ENCODE measurements at regions not wholly inside any gene's neighbourhood (a gene's known extent, or its start where the extent isn't known, plus 50 kb on each side); places are given as distances from the start of the nearest gene placed in this dataset.
A peak's percentile ranks its signal among the peaks of the same experiment; 100 is the strongest.

- ATAC-seq (no peak), DNase-seq (peak; percentile 38)
- H3K4me3 ChIP-seq, result no peak overlapping the region
- no peaks in the 10 kb centered on the region for H3K9me3 ChIP-seq
- no peak for TF ChIP-seq CTCF (IDR thresholded peaks at IDR 0.05)
- no peak overlapping the region for H3K27ac ChIP-seq
- peaks cover 62% of the 10 kb centered on the region for H3K27me3 ChIP-seq (ENCODE audit: low read depth)
- H3K4me1 ChIP-seq, result no peaks in the 10 kb centered on the region
- no peaks in the 10 kb centered on the region for H3K36me3 ChIP-seq
- intact Hi-C loops (cut with DNase I), result no loop called here
Observed at GRCh38 chr4:3702561-3703221, 63.5 kb upstream of the ADRA2C start.

- Histone ChIP-seq H3K27ac (no peak overlapping the region), H3K27me3 (ENCODE audit: low read depth) (peaks cover 62% of the 10 kb centered on the region), H3K9me3 (peaks cover under 1% of the 10 kb centered on the region), H3K4me3 (no peak overlapping the region), H3K4me1 (no peaks in the 10 kb centered on the region), H3K36me3 (no peaks in the 10 kb centered on the region)
- TF ChIP-seq CTCF (IDR thresholded peaks at IDR 0.05), result no peak
- ATAC-seq (no peak), DNase-seq (peak; percentile 18)
- intact Hi-C loops (cut with DNase I), result no loop called here
Observed at GRCh38 chr4:3701736-3702560, 64.2 kb upstream of the ADRA2C start.

GRCh38 chr4:3701271-3701734 lies 64.9 kb upstream of the ADRA2C start:
- Histone ChIP-seq H3K27ac (no peak overlapping the region), H3K4me3 (no peak overlapping the region), H3K4me1 (no peaks in the 10 kb centered on the region), H3K9me3 (peaks cover 3% of the 10 kb centered on the region), H3K27me3 (ENCODE audit: low read depth) (peaks cover 58% of the 10 kb centered on the region), H3K36me3 (no peaks in the 10 kb centered on the region)
- peak; percentile 39 for DNase-seq
- ATAC-seq, result no peak
- no peak for TF ChIP-seq CTCF (IDR thresholded peaks at IDR 0.05)
- intact Hi-C loops (cut with DNase I), result no loop called here

GRCh38 chr4:3700736-3701135 lies 65.4 kb upstream of the ADRA2C start:
- ATAC-seq, result no peak
- intact Hi-C loops (cut with DNase I), result no loop called here

GRCh38 chr4:3700223-3700622 lies 66.0 kb upstream of the ADRA2C start:
- peak; percentile 24 for DNase-seq
- no peak for TF ChIP-seq CTCF (IDR thresholded peaks at IDR 0.05)
- H3K27me3 ChIP-seq (ENCODE audit: low read depth), result peaks cover 49% of the 10 kb centered on the region
- no peak overlapping the region for H3K4me3 ChIP-seq
- no peak overlapping the region for H3K27ac ChIP-seq
- H3K9me3 ChIP-seq, result peaks cover 3% of the 10 kb centered on the region
- no peaks in the 10 kb centered on the region for H3K4me1 ChIP-seq
- ATAC-seq, result no peak
- intact Hi-C loops (cut with DNase I), result no loop called here
- no peaks in the 10 kb centered on the region for H3K36me3 ChIP-seq

More at GRCh38 chr4:3700736-3701135, 65.4 kb upstream of the ADRA2C start:
- Histone ChIP-seq H3K27me3 (ENCODE audit: low read depth) (peaks cover 53% of the 10 kb centered on the region), H3K9me3 (peaks cover 3% of the 10 kb centered on the region), H3K36me3 (no peaks in the 10 kb centered on the region), H3K4me3 (no peak overlapping the region), H3K4me1 (no peaks in the 10 kb centered on the region), H3K27ac (no peak overlapping the region)
- no peak for TF ChIP-seq CTCF (IDR thresholded peaks at IDR 0.05)
- peak; percentile 14 for DNase-seq

Measured in lower lobe of right lung (tissue), 2 donors.